HEK293 (cell line): ENCODE measurements at regions not wholly inside any gene's neighbourhood (a gene's known extent, or its start where the extent isn't known, plus 50 kb on each side); places are given as distances from the start of the nearest gene placed in this dataset.

ENCODE experiments used
- CTCF ChIA-PET: fragments of 350-600 bp; formaldehyde crosslinking; extraction: SDS; loops from one replicate; lab custom pipeline; 2021; ENCODE audit warnings: antibody characterized with exemption; lab: Yijun Ruan, JAX
- POLR2A ChIA-PET: fragments of 300-600 bp; formaldehyde crosslinking; extraction: SDS; loops from one replicate; lab custom pipeline; 2020; ENCODE audit warnings: antibody characterized with exemption, inconsistent platforms; lab: Yijun Ruan, JAX
- H3K27ac ChIP-seq: fragments of 200-500 bp; sonication (Bioruptor generic); 2 replicates; pipeline ENCODE4 v1.5.1; 2014; ENCODE audit warnings: low read depth, low read length, control low read depth, inconsistent platforms; ENCODE audit errors: extremely low read depth
- H3K36me3 ChIP-seq, 2 experiments: fragments of 200-500 bp in 1 of 2; sonication (Bioruptor generic) in 1 of 2; 1 replicate in 1 of 2; 2 replicates in 1 of 2; pipeline ENCODE4 v1.5.1; 2014 to 2017; ENCODE audit warnings: inconsistent platforms in 2 of 2, low read length in 2 of 2; ENCODE audit not compliant: control insufficient read depth in 2 of 2, insufficient read depth in 1 of 2
- H3K4me1 ChIP-seq: fragments of 200-500 bp; sonication (Bioruptor generic); 2 replicates; pipeline ENCODE4 v1.5.1; 2014; ENCODE audit warnings: mild to moderate bottlenecking, low read length, inconsistent platforms; ENCODE audit not compliant: control insufficient read depth, insufficient read depth
- H3K4me3 ChIP-seq: 2 replicates; pipeline ENCODE4 v1.5.1; 2011; ENCODE audit warnings: low read depth, mild to moderate bottlenecking, control low read depth, low read length, moderate library complexity
- H3K9me3 ChIP-seq: fragments of 200-500 bp; sonication (Bioruptor generic); 2 replicates; pipeline ENCODE4 v1.5.1; 2014; ENCODE audit warnings: low read depth, low read length, inconsistent platforms; ENCODE audit not compliant: control insufficient read depth, insufficient read depth
- BCL11B ChIP-seq: fragments of 450-650 bp; formaldehyde crosslinking; IDR thresholded peaks from 2 replicates; pipeline ENCODE4 v1.5.1; 2016; ENCODE audit warnings: low read depth, missing biosample characterization, missing genetic modification characterization
- EGR2 ChIP-seq: fragments of 450-650 bp; formaldehyde crosslinking; IDR thresholded peaks from 2 replicates; pipeline ENCODE4 v1.5.1; 2016; ENCODE audit warnings: low read depth, missing biosample characterization, missing genetic modification characterization
- FEZF1 ChIP-seq: fragments of 450-650 bp; formaldehyde crosslinking; IDR thresholded peaks from 2 replicates; pipeline ENCODE4 v1.5.1; 2016; ENCODE audit warnings: missing biosample characterization, missing genetic modification characterization
- HOXD13 ChIP-seq: sonication (generic); formaldehyde crosslinking; IDR thresholded peaks from 2 replicates; pipeline ENCODE4 v1.8.0; 2022; ENCODE audit warnings: missing genetic modification reagents, borderline replicate concordance
- KLF1 ChIP-seq: fragments of 450-650 bp; formaldehyde crosslinking; IDR thresholded peaks from 2 replicates; pipeline ENCODE4 v1.5.1; 2016; ENCODE audit warnings: missing biosample characterization, missing genetic modification characterization
- KLF10 ChIP-seq: fragments of 450-650 bp; IDR thresholded peaks from 2 replicates; pipeline ENCODE4 v1.5.1; 2018; ENCODE audit warnings: missing biosample characterization, mild to moderate bottlenecking, missing genetic modification characterization
- RBAK ChIP-seq: fragments of 450-650 bp; formaldehyde crosslinking; IDR thresholded peaks from 2 replicates; pipeline ENCODE4 v1.5.1; 2016; ENCODE audit warnings: missing biosample characterization, missing genetic modification characterization
- SCRT1 ChIP-seq: fragments of 450-650 bp; formaldehyde crosslinking; IDR thresholded peaks from 2 replicates; pipeline ENCODE4 v1.5.1; 2016; ENCODE audit warnings: missing biosample characterization, missing genetic modification characterization, borderline replicate concordance
- SCRT2 ChIP-seq: fragments of 450-650 bp; formaldehyde crosslinking; IDR thresholded peaks from 2 replicates; pipeline ENCODE4 v1.5.1; 2016; ENCODE audit warnings: missing biosample characterization, missing genetic modification characterization
- SP2 ChIP-seq: fragments of 450-650 bp; formaldehyde crosslinking; IDR thresholded peaks from 2 replicates; pipeline ENCODE4 v1.5.1; 2016; ENCODE audit warnings: missing biosample characterization, missing genetic modification characterization
- ZBTB17 ChIP-seq: fragments of 450-650 bp; formaldehyde crosslinking; IDR thresholded peaks from 2 replicates; pipeline ENCODE4 v1.5.1; 2016; ENCODE audit warnings: missing biosample characterization, missing genetic modification characterization
- ZNF138 ChIP-seq: fragments of 450-650 bp; formaldehyde crosslinking; IDR thresholded peaks from 2 replicates; pipeline ENCODE4 v1.5.1; 2016; ENCODE audit warnings: missing biosample characterization, missing genetic modification characterization, borderline replicate concordance
- ZNF140 ChIP-seq: fragments of 450-650 bp; formaldehyde crosslinking; IDR thresholded peaks from 2 replicates; pipeline ENCODE4 v1.5.1; 2016; ENCODE audit warnings: missing biosample characterization, missing genetic modification characterization
- ZNF148 ChIP-seq: fragments of 450-650 bp; formaldehyde crosslinking; IDR thresholded peaks from 2 replicates; pipeline ENCODE4 v1.5.0; 2017; ENCODE audit warnings: missing biosample characterization, missing genetic modification characterization, borderline replicate concordance
- ZNF174 ChIP-seq: fragments of 450-650 bp; formaldehyde crosslinking; IDR thresholded peaks from 2 replicates; pipeline ENCODE4 v1.5.0; 2017; ENCODE audit warnings: missing biosample characterization, mild to moderate bottlenecking, missing genetic modification characterization
- ZNF184 ChIP-seq: fragments of 450-650 bp; IDR thresholded peaks from 2 replicates; pipeline ENCODE4 v1.5.1; 2018; ENCODE audit warnings: missing biosample characterization, mild to moderate bottlenecking, missing genetic modification characterization
- ZNF248 ChIP-seq: fragments of 450-650 bp; formaldehyde crosslinking; IDR thresholded peaks from 2 replicates; pipeline ENCODE4 v1.5.1; 2017; ENCODE audit warnings: missing biosample characterization, missing genetic modification characterization
- ZNF302 ChIP-seq: fragments of 450-650 bp; formaldehyde crosslinking; IDR thresholded peaks from 2 replicates; pipeline ENCODE4 v1.5.1; 2016; ENCODE audit warnings: missing biosample characterization, missing genetic modification characterization, low read depth
- ZNF335 ChIP-seq: fragments of 450-650 bp; formaldehyde crosslinking; conservative IDR thresholded peaks from 2 replicates; pipeline ENCODE4 v1.5.1; 2016; ENCODE audit warnings: missing biosample characterization, missing genetic modification characterization
- ZNF404 ChIP-seq: fragments of 450-650 bp; formaldehyde crosslinking; IDR thresholded peaks from 2 replicates; pipeline ENCODE4 v1.5.1; 2017; ENCODE audit warnings: missing biosample characterization, missing genetic modification characterization
- ZNF48 ChIP-seq: fragments of 450-650 bp; formaldehyde crosslinking; IDR thresholded peaks from 2 replicates; pipeline ENCODE4 v1.5.1; 2016; ENCODE audit warnings: missing biosample characterization, missing genetic modification characterization
- ZNF510 ChIP-seq: fragments of 450-650 bp; formaldehyde crosslinking; IDR thresholded peaks from 2 replicates; pipeline ENCODE4 v1.5.1; 2018; ENCODE audit warnings: mild to moderate bottlenecking, missing genetic modification characterization, missing biosample characterization; ENCODE audit not compliant: insufficient replicate concordance
- ZNF514 ChIP-seq: fragments of 450-650 bp; formaldehyde crosslinking; IDR thresholded peaks from 2 replicates; pipeline ENCODE4 v1.5.1; 2016; ENCODE audit warnings: missing biosample characterization, missing genetic modification characterization
- ZNF544 ChIP-seq: fragments of 450-650 bp; formaldehyde crosslinking; IDR thresholded peaks from 2 replicates; pipeline ENCODE4 v1.5.0; 2017; ENCODE audit warnings: missing biosample characterization, missing genetic modification characterization
- ZNF548 ChIP-seq: fragments of 450-650 bp; formaldehyde crosslinking; IDR thresholded peaks from 2 replicates; pipeline ENCODE4 v1.5.1; 2016; ENCODE audit warnings: missing biosample characterization, missing genetic modification characterization
- ZNF600 ChIP-seq: fragments of 450-650 bp; formaldehyde crosslinking; IDR thresholded peaks from 2 replicates; pipeline ENCODE4 v1.5.1; 2016; ENCODE audit warnings: missing biosample characterization, missing genetic modification characterization
- ZNF621 ChIP-seq: fragments of 450-650 bp; formaldehyde crosslinking; IDR thresholded peaks from 2 replicates; pipeline ENCODE4 v1.5.1; 2017; ENCODE audit warnings: missing biosample characterization, missing genetic modification characterization
- ZSCAN30 ChIP-seq: fragments of 450-650 bp; IDR thresholded peaks from 2 replicates; pipeline ENCODE4 v1.5.1; 2018; ENCODE audit warnings: missing biosample characterization, mild to moderate bottlenecking, missing genetic modification characterization, moderate library complexity
- ZSCAN4 ChIP-seq: fragments of 450-650 bp; formaldehyde crosslinking; IDR thresholded peaks from 2 replicates; pipeline ENCODE4 v1.5.1; 2017; ENCODE audit warnings: missing biosample characterization, missing genetic modification characterization
- TF ChIP-seq, protein P1 (sequence below): fragments of 450-650 bp; IDR thresholded peaks from 2 replicates; pipeline ENCODE4 v1.5.1; 2018; ENCODE audit warnings: missing biosample characterization, mild to moderate bottlenecking, missing genetic modification characterization

- TF ChIP-seq, protein P1, sequence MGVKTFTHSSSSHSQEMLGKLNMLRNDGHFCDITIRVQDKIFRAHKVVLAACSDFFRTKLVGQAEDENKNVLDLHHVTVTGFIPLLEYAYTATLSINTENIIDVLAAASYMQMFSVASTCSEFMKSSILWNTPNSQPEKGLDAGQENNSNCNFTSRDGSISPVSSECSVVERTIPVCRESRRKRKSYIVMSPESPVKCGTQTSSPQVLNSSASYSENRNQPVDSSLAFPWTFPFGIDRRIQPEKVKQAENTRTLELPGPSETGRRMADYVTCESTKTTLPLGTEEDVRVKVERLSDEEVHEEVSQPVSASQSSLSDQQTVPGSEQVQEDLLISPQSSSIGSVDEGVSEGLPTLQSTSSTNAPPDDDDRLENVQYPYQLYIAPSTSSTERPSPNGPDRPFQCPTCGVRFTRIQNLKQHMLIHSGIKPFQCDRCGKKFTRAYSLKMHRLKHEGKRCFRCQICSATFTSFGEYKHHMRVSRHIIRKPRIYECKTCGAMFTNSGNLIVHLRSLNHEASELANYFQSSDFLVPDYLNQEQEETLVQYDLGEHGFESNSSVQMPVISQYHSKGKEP (tag by site-specific recombination) = no peak
- TF ChIP-seq ZNF148 = no peak
Observed at GRCh38 chr20:50348096-50348495, 157.5 kb downstream of the CEBPB start (continued).

DNA sequence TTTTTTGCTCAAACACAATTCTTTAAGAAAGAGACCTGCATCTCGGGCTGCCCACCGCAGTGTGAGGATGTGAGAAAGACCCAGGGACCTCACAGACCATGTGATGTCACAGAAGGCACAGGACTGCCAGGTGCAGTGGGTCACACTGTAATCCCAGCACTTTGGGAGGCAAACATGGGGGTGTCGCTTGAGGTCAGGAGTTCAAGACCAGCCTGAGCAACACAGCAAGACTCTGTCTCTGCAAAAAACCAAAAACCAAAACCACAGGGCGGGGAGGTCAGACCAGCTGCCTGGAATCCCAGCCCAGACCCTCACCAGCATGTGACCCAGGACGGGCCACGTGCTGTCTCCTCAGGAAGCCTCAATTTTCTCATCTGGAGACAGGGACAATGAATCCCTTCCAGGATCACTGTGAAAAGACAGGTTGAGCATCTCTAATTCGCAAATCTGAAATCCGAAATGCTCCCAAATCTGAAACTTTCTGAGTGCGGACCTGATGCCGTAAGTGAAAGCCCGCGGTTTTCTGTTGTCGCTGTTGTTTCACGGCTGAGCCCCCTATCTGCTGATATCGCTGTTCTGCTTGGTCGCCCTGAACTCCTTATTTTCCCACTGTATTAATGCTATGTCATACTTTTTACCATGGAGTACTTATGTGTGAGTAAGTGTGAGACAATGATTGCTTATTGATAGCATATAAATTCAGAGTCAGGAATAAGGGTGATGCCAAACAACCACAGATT lies 159.5 kb upstream of the PTPN1 start:
- Histone ChIP-seq H3K36me3 (no peaks in the 10 kb centered on the region), H3K9me3 (no peaks in the 10 kb centered on the region), H3K4me3 (no peak overlapping the region)
- ChIA-PET CTCF (no interaction called here), POLR2A (no interaction called here)
- TF ChIP-seq ZNF548 (tag by site-specific recombination) = no peak
- no peak for TF ChIP-seq ZNF404 (tag by site-specific recombination)
- no peak for TF ChIP-seq ZNF140 (tag by site-specific recombination)
- TF ChIP-seq ZNF600 (tag by site-specific recombination) = no peak
- no peak for TF ChIP-seq ZNF544 (tag by site-specific recombination)
- no peak for TF ChIP-seq SCRT1 (tag by site-specific recombination)
- no peak for TF ChIP-seq ZSCAN4 (tag by site-specific recombination)
- TF ChIP-seq HOXD13 (CRISPR knock-in tag) = no peak
- TF ChIP-seq ZNF621 (tag by site-specific recombination) = no peak
- no peak for TF ChIP-seq RBAK (tag by site-specific recombination)
- TF ChIP-seq ZNF335 (tag by site-specific recombination) = no peak
- TF ChIP-seq EGR2 (tag by site-specific recombination) = no peak
- TF ChIP-seq, all 188 proteins: peak for 0
- no peaks in the 10 kb centered on the region for H3K4me1 ChIP-seq
- H3K27ac ChIP-seq = no peak overlapping the region

GRCh38 chr20:50351541-50351940 lies 158.6 kb upstream of the PTPN1 start:
- no peak overlapping the region for H3K4me3 ChIP-seq
- H3K9me3 ChIP-seq = no peaks in the 10 kb centered on the region
- no peaks in the 10 kb centered on the region for H3K4me1 ChIP-seq
- ChIA-PET CTCF (interaction anchor here (0.7 kb wide), 1 partner anchor 39 kb away, joined by 3 read pairs; no protein-coding TSS in a partner anchor), POLR2A (no interaction called here)
- no peaks in the 10 kb centered on the region for H3K36me3 ChIP-seq
- H3K27ac ChIP-seq = no peak overlapping the region
- TF ChIP-seq ZNF302 (tag by site-specific recombination) (no peak), ZBTB17 (tag by site-specific recombination) (no peak), KLF1 (no peak), ZNF184 (no peak), SCRT2 (tag by site-specific recombination) (no peak), ZNF510 (tag by site-specific recombination) (no peak), ZSCAN30 (tag by site-specific recombination) (no peak), ZNF138 (tag by site-specific recombination) (no peak), BCL11B (tag by site-specific recombination) (no peak), SP2 (no peak), ZNF140 (tag by site-specific recombination) (no peak), ZNF514 (tag by site-specific recombination) (no peak), ZNF48 (tag by site-specific recombination) (no peak), FEZF1 (no peak), KLF10 (no peak), ZNF248 (tag by site-specific recombination) (no peak), ZNF174 (no peak)
